GM12864 (cell line): ENCODE measurements at regions not wholly inside any gene's neighbourhood (a gene's known extent, or its start where the extent isn't known, plus 50 kb on each side); places are given as distances from the start of the nearest gene placed in this dataset.

Experiments used
- DNase-seq: peaks from one replicate; pipeline ENCODE4 v3.0.0-alpha.2; 2011; ENCODE audit warnings: low read depth
- H3K4me3 ChIP-seq: 2 replicates; pipeline ENCODE4 v1.5.1; 2011; ENCODE audit warnings: mild to moderate bottlenecking, low read depth, low read length, control low read depth
- TF ChIP-seq, protein P1 (sequence below): IDR thresholded peaks from 2 replicates; pipeline ENCODE4 v1.5.1; 2011; ENCODE audit warnings: low read depth, mild to moderate bottlenecking, moderate library complexity, low read length, control low read depth, inconsistent platforms; ENCODE audit errors: missing control alignments

DNA sequence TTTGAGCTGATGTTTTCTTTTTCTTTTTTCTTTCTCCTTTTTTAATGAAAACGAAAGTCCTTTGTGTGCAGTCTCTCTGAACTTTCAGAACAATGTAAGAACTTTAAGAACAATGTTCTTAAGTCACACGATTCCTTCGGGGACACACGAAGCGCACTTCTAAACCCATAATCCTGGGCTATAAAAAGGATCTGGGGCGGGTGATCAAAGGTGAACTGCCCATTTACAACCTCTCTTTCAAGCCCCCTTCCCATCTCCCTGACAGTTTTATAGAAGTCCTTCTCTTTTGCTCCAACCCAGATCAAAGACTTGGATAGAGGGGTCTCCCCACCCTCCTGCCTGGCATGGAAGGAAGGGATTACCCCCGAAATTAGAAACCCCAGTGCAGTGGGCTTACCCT is 126.8 kb downstream of the BDH1 start:
- TF ChIP-seq, protein P1, sequence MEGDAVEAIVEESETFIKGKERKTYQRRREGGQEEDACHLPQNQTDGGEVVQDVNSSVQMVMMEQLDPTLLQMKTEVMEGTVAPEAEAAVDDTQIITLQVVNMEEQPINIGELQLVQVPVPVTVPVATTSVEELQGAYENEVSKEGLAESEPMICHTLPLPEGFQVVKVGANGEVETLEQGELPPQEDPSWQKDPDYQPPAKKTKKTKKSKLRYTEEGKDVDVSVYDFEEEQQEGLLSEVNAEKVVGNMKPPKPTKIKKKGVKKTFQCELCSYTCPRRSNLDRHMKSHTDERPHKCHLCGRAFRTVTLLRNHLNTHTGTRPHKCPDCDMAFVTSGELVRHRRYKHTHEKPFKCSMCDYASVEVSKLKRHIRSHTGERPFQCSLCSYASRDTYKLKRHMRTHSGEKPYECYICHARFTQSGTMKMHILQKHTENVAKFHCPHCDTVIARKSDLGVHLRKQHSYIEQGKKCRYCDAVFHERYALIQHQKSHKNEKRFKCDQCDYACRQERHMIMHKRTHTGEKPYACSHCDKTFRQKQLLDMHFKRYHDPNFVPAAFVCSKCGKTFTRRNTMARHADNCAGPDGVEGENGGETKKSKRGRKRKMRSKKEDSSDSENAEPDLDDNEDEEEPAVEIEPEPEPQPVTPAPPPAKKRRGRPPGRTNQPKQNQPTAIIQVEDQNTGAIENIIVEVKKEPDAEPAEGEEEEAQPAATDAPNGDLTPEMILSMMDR: no peak
- H3K4me3 ChIP-seq: no peak overlapping the region
- DNase-seq: no peak

DNA sequence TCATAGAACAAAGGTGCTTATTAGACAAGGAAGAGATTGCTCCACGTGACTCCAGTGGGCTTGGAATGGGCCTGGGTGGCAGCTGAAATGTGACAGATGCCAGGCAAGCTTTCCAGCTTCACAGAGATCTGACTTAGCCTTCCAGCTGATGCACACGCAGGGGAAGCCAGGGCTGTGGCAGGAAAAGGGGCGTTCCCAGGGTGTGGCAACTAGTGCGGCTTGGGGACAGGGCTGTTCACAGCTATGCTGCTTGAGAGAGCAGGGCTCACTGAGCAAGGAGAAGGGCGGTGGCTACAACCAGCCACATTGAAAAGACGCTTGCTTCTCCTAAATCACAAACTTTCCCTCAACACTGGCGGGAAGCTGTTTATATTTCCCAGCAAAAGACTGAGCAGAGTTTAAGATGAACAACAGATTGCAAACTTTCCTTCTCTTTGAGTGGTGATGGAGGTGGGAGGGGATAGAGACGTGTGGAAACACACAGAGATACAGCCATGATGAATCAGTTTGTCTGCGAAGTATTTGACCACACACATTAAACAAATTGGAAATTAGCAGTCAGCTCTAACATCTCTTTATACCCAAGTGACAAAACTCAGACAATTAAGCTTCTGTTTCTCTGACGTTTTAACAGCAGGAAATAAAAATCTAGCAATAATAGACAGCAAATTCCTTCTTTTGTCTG is 127.5 kb downstream of the BDH1 start:
- DNase-seq: peak; percentile 2
- TF ChIP-seq, protein P1: no peak
- H3K4me3 ChIP-seq: no peak overlapping the region

DNA sequence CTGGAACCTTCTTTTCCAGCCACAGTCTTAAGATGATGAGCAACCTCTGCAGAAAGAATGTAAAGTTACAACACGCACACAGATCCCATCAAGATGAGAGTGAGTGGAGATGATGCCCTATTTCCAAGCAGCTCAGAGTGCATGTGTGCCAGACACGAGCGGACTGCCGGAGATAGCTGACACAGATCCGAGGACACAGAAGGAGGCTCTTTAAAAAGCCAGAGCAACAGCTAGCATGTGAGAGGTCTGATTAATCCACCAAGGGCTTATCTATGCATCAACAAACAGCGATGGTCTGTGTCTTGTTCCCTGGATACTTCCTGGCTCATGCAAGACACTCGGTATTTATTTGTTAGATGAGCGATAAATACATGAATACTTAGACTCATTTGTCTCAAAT is 128.6 kb upstream of the DLG1 start:
- no peak for DNase-seq
- no peak overlapping the region for H3K4me3 ChIP-seq

DNA sequence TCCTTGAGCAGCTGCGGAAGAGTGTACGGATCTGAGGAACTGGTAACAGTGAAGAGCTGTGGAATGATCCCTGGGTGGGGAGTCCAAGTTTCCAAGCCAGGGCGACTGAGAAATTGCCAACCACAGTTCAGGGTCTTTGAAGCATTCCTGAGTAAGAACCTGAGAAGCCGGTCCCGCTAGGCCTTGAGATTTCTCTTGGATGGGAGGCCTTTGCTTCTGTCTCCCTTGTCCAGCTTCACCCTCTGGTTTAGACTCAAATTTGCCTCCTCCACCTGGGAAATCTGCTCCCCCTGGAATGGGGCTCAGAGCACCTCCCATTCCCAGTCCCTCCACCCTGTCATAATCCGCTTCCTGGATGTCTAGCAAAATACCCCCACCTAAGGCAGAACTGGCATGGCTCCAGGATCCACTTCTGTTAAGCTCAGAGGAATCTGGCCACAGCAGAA is 127.7 kb upstream of the DLG1 start:
- H3K4me3 ChIP-seq: no peak overlapping the region
- DNase-seq: no peak
- TF ChIP-seq, protein P1: no peak

More for the DNA sequence above, 128.6 kb upstream of the DLG1 start:
- TF ChIP-seq, protein P1: no peak

DNA sequence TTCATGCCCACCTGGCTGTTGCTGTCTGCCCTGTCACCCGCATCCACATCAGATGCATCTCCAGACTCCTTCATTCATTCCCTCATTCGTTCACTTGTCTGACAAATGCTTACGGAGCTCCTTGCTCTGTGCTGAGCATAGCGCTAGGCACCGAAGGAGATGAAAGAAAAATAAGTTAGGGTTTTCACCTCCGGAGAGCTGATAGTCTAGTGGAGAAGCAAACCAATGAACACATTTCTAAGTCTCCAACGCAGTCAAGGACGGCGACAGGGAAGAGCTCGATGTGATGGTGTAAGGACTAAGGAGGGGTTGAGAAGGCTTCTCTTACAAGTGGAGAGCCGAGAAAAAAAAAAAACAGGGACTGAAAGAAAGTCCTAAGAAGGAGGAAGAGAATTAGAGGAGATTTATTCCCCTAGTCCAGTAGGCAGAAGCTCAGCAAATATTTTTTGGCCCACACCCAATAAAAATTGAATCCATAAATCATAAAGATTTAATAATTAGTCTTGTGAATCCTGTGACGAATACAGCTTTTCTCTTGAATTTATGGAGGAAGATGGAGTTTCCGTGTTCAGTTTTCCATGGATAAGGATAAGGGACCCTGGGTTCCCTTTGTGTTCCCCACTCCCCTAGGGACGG is 127.2 kb upstream of the DLG1 start:
- TF ChIP-seq, protein P1: no peak
- H3K4me3 ChIP-seq: no peak overlapping the region
- no peak for DNase-seq

DNA sequence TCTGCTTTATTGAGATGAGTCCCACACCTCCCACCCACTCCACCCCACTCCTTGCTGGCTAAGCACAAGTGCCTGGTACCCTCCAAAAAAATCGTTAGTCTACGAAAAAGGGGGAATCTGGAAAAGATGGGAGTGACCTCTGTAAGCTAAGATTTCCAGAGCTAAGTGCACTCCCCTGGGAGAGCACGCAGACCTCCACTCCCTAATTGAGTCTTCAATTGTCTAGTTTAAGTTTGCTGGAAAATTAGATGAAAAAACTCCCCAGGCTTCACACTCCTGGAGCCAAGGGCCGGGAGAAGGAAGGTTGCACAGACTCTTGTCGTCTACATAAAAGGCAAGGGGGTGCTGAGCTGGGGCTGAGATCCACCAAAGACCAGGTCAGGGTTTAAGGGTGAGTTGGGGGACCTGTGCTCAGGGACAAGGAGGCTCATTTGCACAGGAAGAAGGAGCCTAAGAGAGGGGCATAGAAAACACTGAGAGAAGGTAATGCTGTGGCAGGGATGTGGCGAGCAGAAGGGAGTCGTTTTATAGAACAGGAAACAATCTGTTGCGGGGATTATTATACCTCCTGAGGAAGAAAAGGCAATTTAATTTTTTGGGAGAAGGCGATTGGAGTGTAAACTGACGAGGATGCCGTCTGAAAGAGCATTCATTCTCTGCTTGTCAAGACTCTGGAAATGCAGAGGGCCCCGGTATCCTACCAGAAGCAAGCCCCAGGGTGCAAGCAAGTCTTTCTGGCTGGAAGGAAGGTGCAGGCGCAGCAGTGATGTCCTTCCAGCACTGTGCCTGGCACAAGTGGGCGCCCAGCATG is 126.5 kb upstream of the DLG1 start:
- DNase-seq: no peak
- TF ChIP-seq, protein P1: no peak
- no peak overlapping the region for H3K4me3 ChIP-seq
